ENCODE measurements at regions not wholly inside any gene's neighbourhood (a gene's known extent, or its start where the extent isn't known, plus 50 kb on each side); places are given as distances from the start of the nearest gene placed in this dataset.
A peak's percentile ranks its signal among the peaks of the same experiment; 100 is the strongest.

- Histone ChIP-seq H3K4me3 (no peak overlapping the region), H3K9me3 (no peaks in the 10 kb centered on the region), H3K36me3 (no peaks in the 10 kb centered on the region), H3K27ac (no peak overlapping the region), H3K27me3 (no peaks in the 10 kb centered on the region), H3K4me1 (peaks cover 5 to 14% (median 7%) of the 10 kb centered on the region in 3 donors)
- TF ChIP-seq CTCF (IDR thresholded peaks at IDR 0.05), result no peak
- TF ChIP-seq POLR2A (IDR thresholded peaks at IDR 0.05), result no peak
- 67 to 69% methylated on average over 1 of the region's 1 CpG for WGBS, 2 donors
- intact Hi-C loops (cut with DNase I), result no loop called here
- DNase-seq, result no peak
Measured at GRCh38 chr3:107970993-107971580, 119.7 kb downstream of the CD47 start.

- Histone ChIP-seq H3K27me3 (no peaks in the 10 kb centered on the region), H3K4me1 (peaks cover 5 to 14% (median 7%) of the 10 kb centered on the region in 3 donors), H3K36me3 (no peaks in the 10 kb centered on the region), H3K27ac (peak overlapping the region in 1 of 4 donors; percentile 4), H3K4me3 (no peak overlapping the region), H3K9me3 (no peaks in the 10 kb centered on the region)
- intact Hi-C loops (cut with DNase I), result no loop called here
- no peak for DNase-seq
- TF ChIP-seq POLR2A (IDR thresholded peaks at IDR 0.05) (no peak), CTCF (IDR thresholded peaks at IDR 0.05) (no peak)
- 19 to 34% methylated on average over 8 to 9 of the region's 9 CpGs for WGBS, 2 donors
Measured at GRCh38 chr3:107969994-107970819, 120.6 kb downstream of the CD47 start.

- no peaks in the 10 kb centered on the region for H3K9me3 ChIP-seq
- no peak for DNase-seq
- 86 to 91% methylated on average over 3 to 4 of the region's 4 CpGs for WGBS, 2 donors
- no peaks in the 10 kb centered on the region for H3K27me3 ChIP-seq
- H3K4me1 ChIP-seq, result peaks cover 5 to 14% (median 7%) of the 10 kb centered on the region in 3 donors
- intact Hi-C loops (cut with DNase I), result no loop called here
- no peak for TF ChIP-seq POLR2A (IDR thresholded peaks at IDR 0.05)
- TF ChIP-seq CTCF (IDR thresholded peaks at IDR 0.05), result no peak
- H3K27ac ChIP-seq, result no peak overlapping the region
- no peaks in the 10 kb centered on the region for H3K36me3 ChIP-seq
- no peak overlapping the region for H3K4me3 ChIP-seq
Measured at GRCh38 chr3:107969525-107969924, 121.3 kb downstream of the CD47 start.

- DNase-seq, result no peak
- Histone ChIP-seq H3K36me3 (no peaks in the 10 kb centered on the region), H3K9me3 (no peaks in the 10 kb centered on the region), H3K4me1 (peaks cover 5 to 14% (median 7%) of the 10 kb centered on the region in 3 donors), H3K27ac (no peak overlapping the region), H3K4me3 (no peak overlapping the region), H3K27me3 (no peaks in the 10 kb centered on the region)
- intact Hi-C loops (cut with DNase I), result no loop called here
- WGBS, 2 donors, result 81 to 90% methylated on average over 5 of the region's 5 CpGs
- TF ChIP-seq CTCF (IDR thresholded peaks at IDR 0.05), result no peak
- no peak for TF ChIP-seq POLR2A (IDR thresholded peaks at IDR 0.05)
Measured at GRCh38 chr3:107966276-107966675, 124.6 kb downstream of the CD47 start.

- no peak overlapping the region for H3K27ac ChIP-seq
- no peaks in the 10 kb centered on the region for H3K9me3 ChIP-seq
- peaks cover 0 to 8% (median 2%) of the 10 kb centered on the region in 3 donors for H3K4me1 ChIP-seq
- DNase-seq, result no peak
- H3K36me3 ChIP-seq, result no peaks in the 10 kb centered on the region
- no peak overlapping the region for H3K4me3 ChIP-seq
- intact Hi-C loops (cut with DNase I), result no loop called here
- WGBS, 2 donors, result 55% methylated on average over 5 of the region's 5 CpGs
- TF ChIP-seq POLR2A (IDR thresholded peaks at IDR 0.05) (no peak), CTCF (IDR thresholded peaks at IDR 0.05) (no peak)
- H3K27me3 ChIP-seq, result no peaks in the 10 kb centered on the region
Measured at GRCh38 chr3:107965136-107965655, 125.6 kb downstream of the CD47 start.

All from esophagus squamous epithelium (tissue), 5 donors.